GM12891 (cell line): ENCODE measurements at regions not wholly inside any gene's neighbourhood (a gene's known extent, or its start where the extent isn't known, plus 50 kb on each side); places are given as distances from the start of the nearest gene placed in this dataset.

Experiments used
- POLR2A ChIP-seq: IDR thresholded peaks from 2 replicates; pipeline ENCODE4 v1.6.1; 2011; ENCODE audit warnings: low read depth, low read length, control low read depth
- POLR2AphosphoS5 ChIP-seq: IDR thresholded peaks from 2 replicates; pipeline ENCODE4 v1.6.1; 2011; ENCODE audit warnings: low read depth, low read length, control low read depth

GRCh38 chr2:136362676-136363390 lies 244.9 kb upstream of the CXCR4 start:
- no peak for TF ChIP-seq POLR2AphosphoS5
- TF ChIP-seq POLR2A = no peak
